HG03066 (cell line): ENCODE measurements at regions not wholly inside any gene's neighbourhood (a gene's known extent, or its start where the extent isn't known, plus 50 kb on each side); places are given as distances from the start of the nearest gene placed in this dataset.

Source experiments
- ATAC-seq: cut with Tn5 transposase; IDR thresholded peaks from one replicate; pipeline ENCODE4 v1.9.1; 2021; ENCODE audit warnings: low read depth; ENCODE audit not compliant: unreplicated experiment

- no peak for ATAC-seq
These were observed 97.6 kb downstream of the SYNE3 start for GRCh38 chr14:95418858-95419257.

GRCh38 chr14:95417492-95417891 is 97.8 kb upstream of the CLMN start:
- ATAC-seq = no peak

- no peak for ATAC-seq
These were observed 96.3 kb upstream of the CLMN start for GRCh38 chr14:95415993-95416392.

- no peak for ATAC-seq
These were observed 93.8 kb upstream of the CLMN start for GRCh38 chr14:95413289-95414215.

GRCh38 chr14:95410838-95411237 is 91.1 kb upstream of the CLMN start:
- ATAC-seq = no peak

GRCh38 chr14:95409477-95410272 is 90.0 kb upstream of the CLMN start:
- ATAC-seq = no peak

GRCh38 chr14:95408731-95409476 is 89.2 kb upstream of the CLMN start:
- ATAC-seq = no peak

- no peak for ATAC-seq
These were observed 87.6 kb upstream of the CLMN start for GRCh38 chr14:95407354-95407753.

GRCh38 chr14:95406756-95407277 is 87.1 kb upstream of the CLMN start:
- ATAC-seq = no peak

- no peak for ATAC-seq
These were observed 84.9 kb upstream of the CLMN start for GRCh38 chr14:95404583-95404982.

GRCh38 chr14:95402578-95402977 is 82.9 kb upstream of the CLMN start:
- no peak for ATAC-seq

- no peak for ATAC-seq
These were observed 82.5 kb upstream of the CLMN start for GRCh38 chr14:95402176-95402575.

GRCh38 chr14:95398630-95399547 is 79.2 kb upstream of the CLMN start:
- no peak for ATAC-seq

- no peak for ATAC-seq
These were observed 77.6 kb upstream of the CLMN start for GRCh38 chr14:95397325-95397724.

GRCh38 chr14:95396221-95396620 is 76.5 kb upstream of the CLMN start:
- ATAC-seq = no peak

GRCh38 chr14:95395098-95395737 is 75.5 kb upstream of the CLMN start:
- ATAC-seq = no peak

- no peak for ATAC-seq
These were observed 74.8 kb upstream of the CLMN start for GRCh38 chr14:95394297-95395097.

GRCh38 chr14:95392841-95393240 is 73.1 kb upstream of the CLMN start:
- ATAC-seq = no peak
